GM12874 (cell line): ENCODE measurements at regions not wholly inside any gene's neighbourhood (a gene's known extent, or its start where the extent isn't known, plus 50 kb on each side); places are given as distances from the start of the nearest gene placed in this dataset.

Experiments
- CTCF ChIP-seq: IDR thresholded peaks from 2 replicates; pipeline ENCODE4 v1.5.1; 2011; ENCODE audit warnings: low read depth, mild to moderate bottlenecking, control low read depth, low read length, moderate library complexity; ENCODE audit not compliant: insufficient read depth

DNA sequence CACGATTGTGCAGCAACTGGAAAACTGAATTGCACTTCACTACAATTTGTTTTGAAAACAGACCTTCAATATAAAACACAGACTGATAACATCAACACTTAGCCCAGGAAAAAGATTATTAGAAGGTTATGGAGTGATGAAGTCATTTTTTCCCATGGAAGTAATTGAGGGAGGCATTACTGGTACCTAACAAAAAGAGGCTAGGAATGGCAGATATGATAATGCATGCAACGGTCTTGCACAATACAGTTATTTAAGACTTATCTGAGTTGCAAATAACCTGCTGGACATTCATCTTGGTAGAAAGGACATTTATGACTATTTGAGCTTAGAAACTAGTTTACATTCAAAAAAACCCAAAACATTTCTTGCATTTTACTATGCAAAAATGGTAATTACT lies 1031.9 kb downstream of the FAT4 start:
- no peak for TF ChIP-seq CTCF

DNA sequence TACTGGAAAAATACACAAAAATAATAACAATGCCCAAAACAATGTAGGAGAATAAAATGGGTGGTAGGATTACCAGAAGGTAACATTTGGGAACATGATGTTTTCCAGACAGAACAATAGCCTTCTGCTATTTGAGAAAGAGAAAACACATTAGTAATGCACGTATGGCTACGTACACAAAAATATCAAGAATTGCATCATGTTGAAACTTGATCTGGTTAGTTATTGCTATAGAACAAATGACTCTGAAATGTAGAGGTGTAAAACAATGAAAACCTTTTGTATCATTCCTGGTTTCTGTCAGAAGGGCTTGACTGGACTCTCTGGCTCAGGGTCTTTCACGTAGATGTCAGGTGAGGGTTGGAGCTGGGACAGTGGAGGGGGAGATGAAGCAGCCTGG lies 1040.0 kb downstream of the FAT4 start:
- no peak for TF ChIP-seq CTCF

DNA sequence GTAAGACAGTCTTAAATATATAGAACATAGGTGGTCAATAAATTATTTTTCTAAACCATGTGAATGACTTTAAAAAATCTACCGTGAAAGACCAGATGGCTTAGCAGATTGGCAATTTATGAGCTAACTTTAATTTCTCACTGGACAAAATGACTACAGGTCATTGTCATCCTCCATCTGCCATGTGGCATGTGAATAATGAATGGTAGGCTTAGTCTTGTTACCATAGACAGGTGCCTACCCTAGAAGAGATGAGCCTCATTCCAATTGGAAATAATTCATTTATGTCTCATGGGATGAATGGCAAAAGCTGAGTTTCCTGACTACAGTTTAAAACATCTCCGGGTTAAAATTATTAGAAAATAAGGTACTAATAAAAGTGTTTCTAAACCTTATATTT lies 1043.3 kb downstream of the FAT4 start:
- TF ChIP-seq CTCF, result no peak

DNA sequence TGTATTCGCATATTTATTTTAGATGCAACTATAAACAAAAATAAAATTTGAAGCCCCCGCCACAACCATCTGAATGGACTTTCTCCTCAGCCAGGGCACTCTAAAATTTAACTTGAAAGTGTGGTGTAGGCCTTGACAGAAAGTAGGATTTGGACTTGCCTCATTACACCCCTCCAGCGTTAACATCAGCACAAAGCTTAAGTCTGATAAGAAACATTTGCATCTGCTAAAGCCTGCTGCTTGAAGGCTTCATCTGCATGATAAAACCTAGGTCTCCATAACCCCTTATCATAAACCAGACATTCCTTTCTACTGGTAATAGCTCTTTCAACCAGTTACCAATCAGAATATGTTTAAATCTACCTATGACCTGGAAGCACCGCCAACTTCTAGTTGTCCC lies 1046.5 kb downstream of the FAT4 start:
- TF ChIP-seq CTCF, result no peak

DNA sequence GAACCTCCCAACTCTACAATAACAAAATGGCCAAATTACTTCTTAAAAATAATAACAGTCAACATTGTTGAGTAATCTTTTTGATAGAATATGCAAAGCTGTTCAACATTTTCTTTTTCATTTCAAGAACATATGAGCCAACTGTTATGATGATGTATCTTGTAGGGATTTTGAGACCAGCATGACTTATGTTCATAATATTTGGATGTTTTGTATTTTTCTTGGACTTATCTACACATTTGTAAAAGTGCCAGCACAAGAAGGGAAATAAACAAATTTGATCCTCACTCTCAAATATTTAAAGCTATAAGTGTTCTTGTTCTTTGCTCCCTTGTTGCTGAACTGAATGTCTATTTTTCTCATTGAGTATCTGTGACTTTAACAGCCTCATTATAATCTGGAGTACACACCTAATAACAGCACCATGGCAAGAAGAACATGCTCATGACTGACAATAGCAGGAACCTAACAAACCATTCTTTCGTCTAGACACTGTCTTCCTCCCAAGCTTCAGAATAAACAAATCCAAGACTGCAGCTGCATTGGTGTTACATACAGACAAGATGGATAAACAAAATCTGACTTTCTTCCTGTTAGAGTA lies 1049.7 kb downstream of the FAT4 start:
- no peak for TF ChIP-seq CTCF

GRCh38 chr4:126369076-126369475 lies 1054.3 kb downstream of the FAT4 start:
- no peak for TF ChIP-seq CTCF

GRCh38 chr4:126372634-126373033 lies 1057.9 kb downstream of the FAT4 start:
- no peak for TF ChIP-seq CTCF

DNA sequence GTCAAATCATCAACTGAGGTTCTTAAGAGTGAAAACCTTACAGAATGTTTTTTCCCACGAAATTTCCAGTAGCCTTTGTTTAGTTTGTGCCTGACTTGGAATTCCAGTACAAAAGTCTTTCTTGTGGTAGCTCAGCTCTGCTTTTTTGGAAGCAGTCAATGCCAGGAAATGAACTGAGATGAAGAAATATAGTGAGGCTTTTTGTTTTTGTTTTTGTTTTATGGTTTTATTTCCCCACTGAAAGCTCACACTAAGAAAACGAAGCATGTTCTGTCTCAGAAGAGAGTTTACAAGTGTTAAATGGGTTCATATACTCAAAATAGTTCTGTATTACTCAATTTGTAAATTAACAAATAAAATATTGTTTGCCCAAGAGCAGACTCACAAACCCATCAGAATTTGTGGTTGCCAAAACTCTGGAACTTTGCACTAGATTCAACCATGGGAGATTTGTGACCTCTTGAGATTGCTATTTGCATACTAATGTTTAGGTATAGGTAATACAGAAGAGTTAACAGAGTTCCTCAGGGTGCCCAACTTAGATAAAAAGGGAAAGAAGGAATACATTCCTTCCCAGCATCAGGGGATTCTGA lies 1060.8 kb downstream of the FAT4 start:
- TF ChIP-seq CTCF, result no peak
